H1 (cell line): ENCODE measurements at regions not wholly inside any gene's neighbourhood (a gene's known extent, or its start where the extent isn't known, plus 50 kb on each side); places are given as distances from the start of the nearest gene placed in this dataset.

ENCODE experiments used
- CTCF ChIA-PET: fragments of 300-600 bp; sonication (Branson Sonifier 250); formaldehyde crosslinking; loops from one replicate; lab custom pipeline; 2021; ENCODE audit not compliant: partially characterized antibody; lab: Charles Lee
- POLR2A ChIA-PET: fragments of 300-600 bp; sonication (Branson Sonifier 250); formaldehyde crosslinking; loops from one replicate; lab custom pipeline; 2021; ENCODE audit warnings: inconsistent platforms; ENCODE audit not compliant: partially characterized antibody; lab: Charles Lee
- DNase-seq, 2 experiments: peaks; one replicate each; pipeline versions ENCODE4 v3.0.0 to v3.0.0-alpha.2; 2010 to 2022; ENCODE audit warnings: low spot score in 2 of 2, low read depth in 1 of 2, mixed read lengths in 1 of 2
- FAIRE-seq: peaks from 2 replicates; lab custom pipeline; 2011; peaks lifted over from hg19 to GRCh38; lab: Jason Lieb, UNC
- H2AFZ ChIP-seq: 2 replicates; pipeline ENCODE4 v1.8.1; 2012; ENCODE audit warnings: low read length, inconsistent platforms
- H2AK5ac ChIP-seq: 2 replicates; pipeline ENCODE4 v1.6.1; 2013; ENCODE audit warnings: low read depth, low read length
- H2BK120ac ChIP-seq: replicated peaks from 2 replicates; pipeline ENCODE3; 2013; ENCODE audit warnings: low read depth, low read length, inconsistent platforms
- H2BK12ac ChIP-seq: 2 replicates; pipeline ENCODE4 v1.6.1; 2013; ENCODE audit warnings: low read depth, low read length
- H2BK15ac ChIP-seq: 2 replicates; pipeline ENCODE4 v1.6.1; 2013; ENCODE audit warnings: low read length
- H2BK20ac ChIP-seq: 2 replicates; pipeline ENCODE4 v1.6.1; 2013; ENCODE audit warnings: low read length
- H2BK5ac ChIP-seq: 2 replicates; pipeline ENCODE4 v1.6.1; 2013; ENCODE audit warnings: low read depth, low read length
- H3K14ac ChIP-seq: 2 replicates; pipeline ENCODE4 v1.6.1; 2013; ENCODE audit warnings: inconsistent platforms; ENCODE audit not compliant: insufficient read length
- H3K18ac ChIP-seq: 2 replicates; pipeline ENCODE4 v1.6.1; 2013; ENCODE audit warnings: low read length; ENCODE audit errors: extremely low read depth
- H3K23ac ChIP-seq: 2 replicates; pipeline ENCODE4 v1.6.1; 2013; ENCODE audit warnings: inconsistent platforms; ENCODE audit not compliant: insufficient read length
- H3K23me2 ChIP-seq: 2 replicates; pipeline ENCODE4 v1.6.1; 2013; ENCODE audit warnings: low read depth, low read length
- H3K27ac ChIP-seq: 2 replicates; pipeline ENCODE4 v1.6.1; 2011; ENCODE audit warnings: low read depth, low read length, inconsistent platforms
- H3K27me3 ChIP-seq, 4 experiments: replicated peaks in 1 of 4; 1 replicate in 1 of 4; 2 replicates in 3 of 4; pipeline versions ENCODE4 v1.6.1 to v1.8.1; 2011 to 2013; ENCODE audit warnings: low read length in 3 of 4, mild to moderate bottlenecking in 3 of 4, inconsistent platforms in 2 of 4, mixed read lengths in 2 of 4, moderate library complexity in 1 of 4; ENCODE audit not compliant: control insufficient read depth in 3 of 4, insufficient read depth in 3 of 4; ENCODE audit errors: extremely low read depth in 1 of 4
- H3K36me3 ChIP-seq, 4 experiments: 2 replicates each; pipeline versions ENCODE4 v1.6.1 to v1.8.1; 2011 to 2013; ENCODE audit warnings: mild to moderate bottlenecking in 4 of 4, low read length in 3 of 4, moderate library complexity in 2 of 4, control low read depth in 1 of 4, inconsistent platforms in 1 of 4; ENCODE audit not compliant: insufficient read depth in 4 of 4, control insufficient read depth in 2 of 4
- H3K4ac ChIP-seq: replicated peaks from 2 replicates; pipeline ENCODE3; 2013; ENCODE audit warnings: low read length, low read depth, mixed read lengths, inconsistent platforms; ENCODE audit not compliant: insufficient read length
- H3K4me1 ChIP-seq, 4 experiments: replicated peaks in 1 of 4; 1 replicate in 1 of 4; 2 replicates in 3 of 4; pipeline versions ENCODE4 v1.6.1 to v1.8.1; 2011 to 2013; ENCODE audit warnings: low read length in 3 of 4, inconsistent platforms in 2 of 4, mixed read lengths in 1 of 4; ENCODE audit not compliant: insufficient read depth in 4 of 4, control insufficient read depth in 3 of 4
- H3K4me2 ChIP-seq, 2 experiments: 2 replicates each; pipeline versions ENCODE4 v1.6.1 to v1.8.1; 2011 to 2013; ENCODE audit warnings: low read depth in 2 of 2, low read length in 2 of 2, control low read depth in 1 of 2, inconsistent platforms in 1 of 2, mild to moderate bottlenecking in 1 of 2; ENCODE audit not compliant: insufficient read depth in 1 of 2
- H3K4me3 ChIP-seq, 4 experiments: fragments of 200-600, 300-600 bp in 1 of 4; sonication (generic), shearing (Covaris generic), sonication (Bioruptor Twin) in 1 of 4; 2 replicates each; pipeline versions ENCODE4 v1.5.1 to v1.8.1; 2011 to 2016; ENCODE audit warnings: low read length in 4 of 4, low read depth in 3 of 4, control low read depth in 2 of 4, inconsistent platforms in 2 of 4, mild to moderate bottlenecking in 2 of 4, mixed read lengths in 1 of 4, moderate library complexity in 1 of 4; ENCODE audit not compliant: insufficient read depth in 2 of 4; ENCODE audit errors: extremely low read depth in 1 of 4
- H3K56ac ChIP-seq: replicated peaks from 2 replicates; pipeline ENCODE3; 2013; ENCODE audit warnings: low read depth, mild to moderate bottlenecking, mixed read lengths, low read length, inconsistent platforms; ENCODE audit not compliant: insufficient read length
- H3K79me1 ChIP-seq: 2 replicates; pipeline ENCODE4 v1.6.1; 2013; ENCODE audit warnings: low read depth, low read length, control low read depth
- H3K79me2 ChIP-seq, 2 experiments: 2 replicates each; pipeline versions ENCODE4 v1.6.1 to v1.8.1; 2012 to 2013; ENCODE audit warnings: low read length in 2 of 2, mild to moderate bottlenecking in 2 of 2, inconsistent platforms in 1 of 2; ENCODE audit not compliant: insufficient read depth in 2 of 2, control insufficient read depth in 1 of 2
- H3K9ac ChIP-seq, 4 experiments: replicated peaks in 1 of 4; 1 replicate in 1 of 4; 2 replicates in 3 of 4; pipeline versions ENCODE4 v1.6.1 to v1.8.1; 2011 to 2013; ENCODE audit warnings: low read depth in 3 of 4, low read length in 3 of 4, control low read depth in 2 of 4, mild to moderate bottlenecking in 2 of 4, moderate library complexity in 2 of 4, inconsistent platforms in 1 of 4; ENCODE audit errors: extremely low read depth in 1 of 4
- H3K9me3 ChIP-seq, 2 experiments: 2 replicates each; pipeline versions ENCODE4 v1.6.1 to v1.8.1; 2012 to 2013; ENCODE audit warnings: mild to moderate bottlenecking in 2 of 2, moderate library complexity in 2 of 2, control low read depth in 1 of 2, inconsistent platforms in 1 of 2, low read depth in 1 of 2, low read length in 1 of 2, mixed read lengths in 1 of 2; ENCODE audit not compliant: insufficient read depth in 2 of 2
- H4K20me1 ChIP-seq, 2 experiments: replicated peaks in 1 of 2; 2 replicates each; pipeline versions ENCODE3 to v1.8.1; 2011 to 2013; ENCODE audit warnings: inconsistent platforms in 2 of 2, low read length in 2 of 2, mild to moderate bottlenecking in 1 of 2; ENCODE audit not compliant: insufficient read depth in 2 of 2, control insufficient read depth in 1 of 2
- H4K5ac ChIP-seq: 2 replicates; pipeline ENCODE4 v1.6.1; 2013; ENCODE audit warnings: low read length, low read depth, mixed read lengths, inconsistent platforms; ENCODE audit not compliant: insufficient read length
- H4K8ac ChIP-seq: 2 replicates; pipeline ENCODE4 v1.8.0; 2013; ENCODE audit warnings: mild to moderate bottlenecking, moderate library complexity, low read length, inconsistent platforms; ENCODE audit not compliant: insufficient read depth; ENCODE audit errors: extremely low read depth
- H4K91ac ChIP-seq: replicated peaks from 2 replicates; pipeline ENCODE3; 2013; ENCODE audit warnings: low read length, mixed read lengths, inconsistent platforms; ENCODE audit not compliant: insufficient read length
- CTCF ChIP-seq, 3 experiments: IDR thresholded peaks; 1 replicate in 2 of 3; 2 replicates in 1 of 3; pipeline versions ENCODE4 v1.5.1 to v1.6.1; 2011; ENCODE audit warnings: low read length in 3 of 3, mild to moderate bottlenecking in 3 of 3, inconsistent platforms in 2 of 3, low read depth in 1 of 3, moderate library complexity in 1 of 3; ENCODE audit not compliant: insufficient read depth in 1 of 3; ENCODE audit errors: control extremely low read depth in 1 of 3
- RAD21 ChIP-seq, 2 experiments: IDR thresholded peaks in 1 of 2; conservative IDR thresholded peaks in 1 of 2; 2 replicates each; pipeline ENCODE4 v1.6.1; 2011; ENCODE audit warnings: low read depth in 2 of 2, low read length in 2 of 2, improper control_type of control experiment in 1 of 2, inconsistent platforms in 1 of 2, mild to moderate bottlenecking in 1 of 2, moderate library complexity in 1 of 2
- WGBS, 2 experiments: shearing (Covaris generic) in 1 of 2; methylation state at CpG; one replicate each; pipeline versions ENCODE4 v1.1.6 to v1.1.7; 2013 to 2015; ENCODE audit warnings: low lambda C conversion rate in 2 of 2, mixed read lengths in 2 of 2, inconsistent platforms in 1 of 2, low coverage in 1 of 2, missing lambda C conversion rate in 1 of 2; ENCODE audit not compliant: insufficient replicate concordance in 2 of 2, insufficient coverage in 1 of 2, insufficient read length in 1 of 2; ENCODE audit errors: extremely low coverage in 1 of 2, missing lambda C conversion rate in 1 of 2; 5-methylcytosine and 5-hydroxymethylcytosine counted together
- TF ChIP-seq, protein P1 (sequence below): IDR thresholded peaks from 2 replicates; pipeline ENCODE4 v1.6.1; 2012; ENCODE audit warnings: inconsistent platforms
- TF ChIP-seq, protein P2 (sequence below): IDR thresholded peaks from 2 replicates; pipeline ENCODE4 v1.6.1; 2011; ENCODE audit warnings: low read depth, mild to moderate bottlenecking, low read length; ENCODE audit not compliant: insufficient read depth

DNA sequence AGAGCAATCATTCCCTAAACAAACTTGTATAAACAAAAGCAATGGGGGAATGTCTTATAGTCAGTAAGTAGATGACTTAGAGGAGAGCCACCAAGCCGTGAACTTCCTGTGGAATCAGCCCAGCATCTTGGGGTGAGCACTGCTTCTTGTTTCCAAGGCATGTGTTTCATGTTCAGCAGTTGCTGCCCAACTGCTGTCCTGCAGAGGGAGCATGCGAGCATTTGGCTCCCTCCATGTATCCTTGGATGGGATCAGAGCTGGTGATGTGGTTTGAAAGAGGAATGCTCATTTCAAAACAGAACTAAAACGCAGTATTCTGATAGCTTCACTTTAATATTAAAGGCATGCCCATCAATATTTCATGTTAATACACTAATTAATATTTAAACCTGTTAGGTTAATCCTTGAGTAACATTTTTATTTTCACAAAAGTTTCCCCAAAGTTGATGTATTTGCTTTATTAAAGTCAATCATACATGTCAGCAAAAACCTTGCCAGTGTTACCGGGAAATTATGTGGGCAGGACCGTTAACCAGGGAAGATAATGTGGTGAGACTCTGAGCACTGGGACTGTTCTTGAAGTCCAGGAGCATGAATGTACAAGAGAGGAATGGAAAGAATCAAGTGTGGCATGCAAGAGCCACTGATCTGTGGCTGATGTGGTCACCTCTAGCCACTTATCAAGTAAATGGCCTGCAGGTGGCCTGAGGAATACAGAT is 172.1 kb upstream of the GGTLC1 start:
- H2BK120ac ChIP-seq = no peak overlapping the region
- 59% methylated on average over 5 of the region's 5 CpGs; no CpG with 5 or more reads in 1 of the 2 experiments for WGBS, 2 experiments
- no peaks in the 10 kb centered on the region for H3K79me1 ChIP-seq
- H3K4me1 ChIP-seq = peaks cover 0 to 2% (median 0%) of the 10 kb centered on the region in 4 experiments; a peak in 1 of 7 replicates
- peak in 1 of 2 experiments; percentile 65 for DNase-seq
- no peak overlapping the region for H4K5ac ChIP-seq
- no peak overlapping the region for H2BK15ac ChIP-seq
- H3K23me2 ChIP-seq = no peaks in the 10 kb centered on the region
- POLR2A ChIA-PET = no interaction called here
- no peak overlapping the region for H2BK20ac ChIP-seq
- no peak overlapping the region for H3K14ac ChIP-seq
- no peaks in the 10 kb centered on the region for H3K79me2 ChIP-seq
- H2AFZ ChIP-seq = no peak overlapping the region
- H3K36me3 ChIP-seq = no peaks in the 10 kb centered on the region
- CTCF ChIA-PET = interaction anchor here (0.6 to 9.0 kb wide), 38 partner anchors 10 to 757 kb away, joined by 3 to 89 read pairs (median 4); partner anchors contain the start of genes CST5 and SYNDIG1
- no peak overlapping the region for H4K8ac ChIP-seq
- no peak overlapping the region for H2BK5ac ChIP-seq
- no peak overlapping the region for H3K4me3 ChIP-seq
- H3K4me2 ChIP-seq = no peak overlapping the region
- no peaks in the 10 kb centered on the region for H3K9me3 ChIP-seq
- peaks cover 0 to 1% (median 0%) of the 10 kb centered on the region in 4 experiments; a peak in 2 of 7 replicates for H3K27me3 ChIP-seq
- no peak overlapping the region for H3K23ac ChIP-seq
- H3K18ac ChIP-seq = no peak overlapping the region
- FAIRE-seq = peak; percentile 94
- no peak overlapping the region for H4K91ac ChIP-seq
- H2BK12ac ChIP-seq = no peak overlapping the region
- no peak overlapping the region for H3K27ac ChIP-seq
- no peak overlapping the region for H3K4ac ChIP-seq
- H3K56ac ChIP-seq = no peak overlapping the region
- H3K9ac ChIP-seq = no peak overlapping the region
- H2AK5ac ChIP-seq = no peak overlapping the region
- peak; percentile 69 to 72 for TF ChIP-seq RAD21 (IDR thresholded peaks at IDR 0.05 in 1 of 2, conservative IDR thresholded peaks at IDR 0.05 in 1 of 2; ENCODE audit: low read depth in 2 of 2, low read length in 2 of 2)
- peak; percentile 72 to 93 (median 86) for TF ChIP-seq CTCF (IDR thresholded peaks at IDR 0.05; ENCODE audit: control extremely low read depth in 1 of 3, insufficient read depth in 1 of 3, low read depth in 1 of 3, low read length in 3 of 3)
- TF ChIP-seq, protein P1, sequence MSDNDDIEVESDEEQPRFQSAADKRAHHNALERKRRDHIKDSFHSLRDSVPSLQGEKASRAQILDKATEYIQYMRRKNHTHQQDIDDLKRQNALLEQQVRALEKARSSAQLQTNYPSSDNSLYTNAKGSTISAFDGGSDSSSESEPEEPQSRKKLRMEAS = 0 out of 2 replicates have a peak, but pooled peaks have one; percentile 32
- TF ChIP-seq, protein P2, sequence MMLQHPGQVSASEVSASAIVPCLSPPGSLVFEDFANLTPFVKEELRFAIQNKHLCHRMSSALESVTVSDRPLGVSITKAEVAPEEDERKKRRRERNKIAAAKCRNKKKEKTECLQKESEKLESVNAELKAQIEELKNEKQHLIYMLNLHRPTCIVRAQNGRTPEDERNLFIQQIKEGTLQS = no peak
- no peaks in the 10 kb centered on the region for H4K20me1 ChIP-seq
